PC-9 (cell line): ENCODE measurements at regions not wholly inside any gene's neighbourhood (a gene's known extent, or its start where the extent isn't known, plus 50 kb on each side); places are given as distances from the start of the nearest gene placed in this dataset.

Source experiments
- BruUV-seq: library from RNA; stranded (reverse); fragments of 400-500 nt; replicated peaks from 2 replicates; lab custom pipeline; 2021; lab: Mats Ljungman, UMichigan
- CTCF ChIA-PET: fragments of 300-600 bp; sonication (Branson Sonifier 250); formaldehyde crosslinking; loops from one replicate; lab custom pipeline; 2022; ENCODE audit warnings: antibody characterized with exemption; lab: Charles Lee
- POLR2A ChIA-PET: fragments of 300-600 bp; sonication (Branson Sonifier 250); formaldehyde crosslinking; loops from one replicate; lab custom pipeline; 2022; ENCODE audit warnings: antibody characterized with exemption; ENCODE audit not compliant: unreplicated experiment; lab: Charles Lee
- DNase-seq, 2 experiments: peaks; one replicate each; pipeline versions ENCODE4 v3.0.0 to v3.0.0-alpha.2; 2015 to 2022; ENCODE audit warnings: mixed read lengths in 1 of 2
- H2AFZ ChIP-seq: fragments of 200-600 bp; sonication (generic); 2 replicates; pipeline ENCODE4 v1.8.1; 2017; ENCODE audit warnings: antibody characterized with exemption
- H3F3A ChIP-seq: fragments of 200-600 bp; sonication (generic); 2 replicates; pipeline ENCODE4 v1.8.1; 2017; ENCODE audit warnings: antibody characterized with exemption, mild to moderate bottlenecking, low read depth; ENCODE audit not compliant: insufficient read depth
- H3K27ac ChIP-seq: fragments of 200-600 bp; sonication (generic); 2 replicates; pipeline ENCODE4 v1.6.1; 2016; ENCODE audit warnings: mixed run types
- H3K27me3 ChIP-seq: fragments of 200-600 bp; sonication (generic); 2 replicates; pipeline ENCODE4 v1.6.1; 2016; ENCODE audit warnings: low read depth, mixed run types; ENCODE audit not compliant: insufficient read depth
- H3K36me3 ChIP-seq: fragments of 200-600 bp; sonication (generic); 2 replicates; pipeline ENCODE4 v1.6.1; 2016; ENCODE audit warnings: low read depth, mixed run types
- H3K4me1 ChIP-seq: fragments of 200-600 bp; sonication (generic); replicated peaks from 2 replicates; pipeline ENCODE4 v1.6.1; 2016; ENCODE audit warnings: mixed run types; ENCODE audit not compliant: insufficient read depth
- H3K4me2 ChIP-seq: fragments of 200-600 bp; sonication (generic); 2 replicates; pipeline ENCODE4 v1.6.1; 2017; ENCODE audit warnings: mixed run types
- H3K4me3 ChIP-seq: fragments of 200-600 bp; sonication (generic); 2 replicates; pipeline ENCODE4 v1.6.1; 2016; ENCODE audit warnings: mixed run types
- H3K79me2 ChIP-seq: fragments of 200-600 bp; sonication (generic); 2 replicates; pipeline ENCODE4 v1.6.1; 2017; ENCODE audit warnings: low read depth, mixed run types
- H3K9me2 ChIP-seq: fragments of 200-600 bp; sonication (generic); 2 replicates; pipeline ENCODE4 v1.8.1; 2017; ENCODE audit warnings: mild to moderate bottlenecking; ENCODE audit not compliant: insufficient read depth
- H3K9me3 ChIP-seq: fragments of 200-600 bp; sonication (generic); 2 replicates; pipeline ENCODE4 v1.8.1; 2016; ENCODE audit warnings: low read depth; ENCODE audit not compliant: insufficient read depth
- H4K20me1 ChIP-seq: fragments of 200-600 bp; sonication (generic); 2 replicates; pipeline ENCODE4 v1.8.1; 2017; ENCODE audit not compliant: insufficient read depth
- CTCF ChIP-seq: fragments of 200-600 bp; sonication (generic); conservative IDR thresholded peaks from 2 replicates; pipeline ENCODE4 v1.6.1; 2017; ENCODE audit warnings: mixed run types, antibody characterized with exemption, mild to moderate bottlenecking, moderate library complexity
- EZH2 ChIP-seq: fragments of 200-600 bp; sonication (generic); IDR thresholded peaks from 2 replicates; pipeline ENCODE4 v1.8.0; 2017; ENCODE audit warnings: antibody characterized with exemption, low read depth
- intact Hi-C: fragments of 100-400 bp; cut with micrococcal nuclease; formaldehyde crosslinking; loops from one replicate; pipeline ENCODE4 v1.10.0; 2022; ENCODE audit not compliant: unreplicated experiment

- TSS peak; percentile 68 for BruUV-seq
- no peaks in the 10 kb centered on the region for H3K27me3 ChIP-seq
- no peaks in the 10 kb centered on the region for H3K36me3 ChIP-seq
- no peak for TF ChIP-seq CTCF
- TF ChIP-seq EZH2: no peak
- no peak overlapping the region for H2AFZ ChIP-seq
- H3K9me2 ChIP-seq: no peaks in the 10 kb centered on the region
- peaks cover 23% of the 10 kb centered on the region for H3F3A ChIP-seq
- peak overlapping the region; percentile 74 for H3K27ac ChIP-seq
- H3K9me3 ChIP-seq: no peaks in the 10 kb centered on the region
- POLR2A ChIA-PET: interaction anchor here (0.7 kb wide), 2 partner anchors 84 to 515 kb away, joined by 3 to 5 read pairs; no protein-coding TSS in a partner anchor
- DNase-seq: peak in 1 of 2 experiments; percentile 87
- CTCF ChIA-PET: interaction anchor here (0.6 to 3.7 kb wide), 8 partner anchors 29 to 515 kb away, joined by 3 to 35 read pairs (median 8); no protein-coding TSS in a partner anchor
- intact Hi-C loops: loop anchor here (1.0 to 2.0 kb wide), 5 partner anchors 26 to 307 kb away; no protein-coding TSS in a partner anchor
- peak overlapping the region; percentile 24; the same call in 1 of the 2 replicates for H3K4me3 ChIP-seq
- peaks cover 43% of the 10 kb centered on the region for H3K4me1 ChIP-seq
- H4K20me1 ChIP-seq: no peaks in the 10 kb centered on the region
- peak overlapping the region; percentile 94 for H3K4me2 ChIP-seq
- H3K79me2 ChIP-seq: peaks cover 29% of the 10 kb centered on the region
Measured at GRCh38 chr1:39103328-39104157, 77.4 kb downstream of the NDUFS5 start.

GRCh38 chr1:39104158-39105060, 78.3 kb downstream of the NDUFS5 start:
- Histone ChIP-seq H4K20me1 (no peaks in the 10 kb centered on the region), H3F3A (peaks cover 23% of the 10 kb centered on the region), H3K4me1 (peaks cover 49% of the 10 kb centered on the region), H2AFZ (peak overlapping the region; percentile 60; the same call in 1 of the 2 replicates), H3K27me3 (no peaks in the 10 kb centered on the region), H3K9me2 (no peaks in the 10 kb centered on the region), H3K36me3 (no peaks in the 10 kb centered on the region), H3K79me2 (peaks cover 38% of the 10 kb centered on the region), H3K9me3 (no peaks in the 10 kb centered on the region), H3K4me3 (peak overlapping the region; percentile 95; the same call in 1 of the 2 replicates), H3K4me2 (peak overlapping the region; percentile 94), H3K27ac (peak overlapping the region; percentile 74)
- BruUV-seq: no TSS peak
- no peak for DNase-seq
- ChIA-PET CTCF (interaction anchor here (0.6 to 3.7 kb wide), 6 partner anchors 28 to 475 kb away, joined by 3 to 35 read pairs (median 8); no protein-coding TSS in a partner anchor), POLR2A (interaction anchor here (0.7 kb wide), 1 partner anchor 516 kb away, joined by 5 read pairs; no protein-coding TSS in a partner anchor)
- TF ChIP-seq EZH2 (no peak), CTCF (no peak)
- intact Hi-C loops: loop anchor here (1.0 kb wide), 2 partner anchors 13 to 79 kb away; no protein-coding TSS in a partner anchor
